Left ventricle myocardium inferior (tissue), 1 donor: ENCODE measurements at regions not wholly inside any gene's neighbourhood (a gene's known extent, or its start where the extent isn't known, plus 50 kb on each side); places are given as distances from the start of the nearest gene placed in this dataset.

ENCODE experiments used
- DNase-seq: peaks from one replicate; pipeline ENCODE4 v3.0.0-alpha.2; 2020
- H3K27ac ChIP-seq: fragments of 200-600 bp; replicated peaks from 2 replicates; pipeline ENCODE4 v1.8.0; 2021
- H3K27me3 ChIP-seq: fragments of 200-600 bp; 2 replicates; pipeline ENCODE4 v1.8.0; 2021; ENCODE audit warnings: low read depth
- H3K36me3 ChIP-seq: fragments of 200-600 bp; 2 replicates; pipeline ENCODE4 v1.8.0; 2021
- H3K4me1 ChIP-seq: fragments of 200-600 bp; 2 replicates; pipeline ENCODE4 v1.8.0; 2021
- H3K4me3 ChIP-seq: fragments of 200-600 bp; 2 replicates; pipeline ENCODE4 v1.8.0; 2021; ENCODE audit warnings: mild to moderate bottlenecking, moderate library complexity
- H3K9me3 ChIP-seq: fragments of 200-600 bp; replicated peaks from 2 replicates; pipeline ENCODE4 v1.8.0; 2021
- CTCF ChIP-seq: fragments of 200-600 bp; IDR thresholded peaks from 2 replicates; pipeline ENCODE4 v1.8.0; 2021; ENCODE audit warnings: antibody characterized with exemption, mild to moderate bottlenecking, borderline replicate concordance
- intact Hi-C: fragments of 100-400 bp; cut with micrococcal nuclease; formaldehyde crosslinking; loops from one replicate; pipeline ENCODE4 v1.11.0; 2022
- donor health status: DM: no; HTN: yes; CAD: no; lungs with severe emphysema.

DNA sequence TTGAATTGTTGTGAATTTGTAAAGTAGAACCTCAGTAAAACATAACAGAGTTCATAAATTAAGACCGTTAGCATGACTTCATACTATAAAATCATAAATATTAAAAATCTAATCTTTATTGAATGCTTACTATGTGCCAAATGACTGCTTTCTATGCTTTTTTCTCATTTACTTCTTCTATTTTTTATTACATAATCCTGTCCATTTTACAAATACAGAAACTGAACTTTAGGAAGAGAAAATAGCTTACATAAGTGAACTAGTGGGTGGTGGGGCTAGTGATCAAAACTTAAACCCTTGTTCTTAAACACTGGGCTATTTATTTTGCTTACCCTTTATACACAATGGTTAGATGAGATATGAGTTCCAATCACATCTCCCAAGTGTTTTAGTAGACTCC, 122.3 kb downstream of the ZC3H11B start:
- Histone ChIP-seq H3K36me3 (no peaks in the 10 kb centered on the region), H3K4me1 (no peaks in the 10 kb centered on the region), H3K27ac (no peak overlapping the region), H3K4me3 (no peak overlapping the region), H3K27me3 (no peaks in the 10 kb centered on the region), H3K9me3 (no peaks in the 10 kb centered on the region)
- no peak for DNase-seq
- no peak for TF ChIP-seq CTCF
- intact Hi-C loops: no loop called here

GRCh38 chr1:219489636-219490035, 123.3 kb downstream of the ZC3H11B start:
- Histone ChIP-seq H3K4me1 (no peaks in the 10 kb centered on the region), H3K9me3 (no peaks in the 10 kb centered on the region), H3K27me3 (no peaks in the 10 kb centered on the region), H3K36me3 (no peaks in the 10 kb centered on the region), H3K27ac (no peak overlapping the region), H3K4me3 (no peak overlapping the region)
- DNase-seq: no peak
- TF ChIP-seq CTCF: no peak
- intact Hi-C loops: no loop called here

- Histone ChIP-seq H3K27ac (no peak overlapping the region), H3K4me3 (no peak overlapping the region), H3K4me1 (no peaks in the 10 kb centered on the region), H3K9me3 (no peaks in the 10 kb centered on the region), H3K36me3 (no peaks in the 10 kb centered on the region), H3K27me3 (no peaks in the 10 kb centered on the region)
- no peak for TF ChIP-seq CTCF
- intact Hi-C loops: no loop called here
- no peak for DNase-seq
Measured at GRCh38 chr1:219488275-219488674, 124.6 kb downstream of the ZC3H11B start.

DNA sequence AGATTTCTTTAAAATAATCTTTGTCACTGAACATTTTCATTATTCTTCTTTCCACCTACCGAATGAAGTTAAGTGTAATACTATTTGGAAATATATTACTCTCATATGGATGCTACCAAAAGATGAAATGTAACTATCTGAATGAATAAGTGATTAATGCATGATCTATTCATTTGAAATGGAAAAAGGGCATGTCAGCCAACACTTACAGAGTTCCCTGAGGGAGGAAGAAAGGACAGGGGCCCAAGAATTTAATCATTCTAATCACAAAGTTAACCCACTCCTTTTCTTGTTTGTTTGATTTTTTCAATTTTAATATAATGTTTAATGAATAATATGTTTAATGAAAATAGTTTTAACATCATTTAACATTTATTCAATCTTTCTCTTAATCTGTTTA, 129.4 kb downstream of the ZC3H11B start:
- no peak overlapping the region for H3K4me3 ChIP-seq
- H3K4me1 ChIP-seq: no peaks in the 10 kb centered on the region
- H3K36me3 ChIP-seq: no peaks in the 10 kb centered on the region
- no peak overlapping the region for H3K27ac ChIP-seq
- intact Hi-C loops: no loop called here
- TF ChIP-seq CTCF: no peak
- no peaks in the 10 kb centered on the region for H3K27me3 ChIP-seq
- no peak for DNase-seq
- no peaks in the 10 kb centered on the region for H3K9me3 ChIP-seq

GRCh38 chr1:219480011-219480410, 132.9 kb downstream of the ZC3H11B start:
- DNase-seq: no peak
- Histone ChIP-seq H3K27me3 (no peaks in the 10 kb centered on the region), H3K9me3 (no peaks in the 10 kb centered on the region), H3K4me3 (no peak overlapping the region), H3K36me3 (no peaks in the 10 kb centered on the region), H3K27ac (no peak overlapping the region), H3K4me1 (no peaks in the 10 kb centered on the region)
- intact Hi-C loops: no loop called here
- TF ChIP-seq CTCF: no peak

GRCh38 chr1:219478811-219479210, 134.1 kb downstream of the ZC3H11B start:
- no peaks in the 10 kb centered on the region for H3K9me3 ChIP-seq
- no peak overlapping the region for H3K27ac ChIP-seq
- intact Hi-C loops: no loop called here
- H3K27me3 ChIP-seq: no peaks in the 10 kb centered on the region
- no peaks in the 10 kb centered on the region for H3K4me1 ChIP-seq
- no peak for TF ChIP-seq CTCF
- H3K36me3 ChIP-seq: no peaks in the 10 kb centered on the region
- H3K4me3 ChIP-seq: no peak overlapping the region
- no peak for DNase-seq
